WTC11 (cell line): ENCODE measurements at regions not wholly inside any gene's neighbourhood (a gene's known extent, or its start where the extent isn't known, plus 50 kb on each side); places are given as distances from the start of the nearest gene placed in this dataset.

ENCODE experiments used
- FOXJ3 ChIP-seq: sonication (generic); formaldehyde crosslinking; IDR thresholded peaks from 2 replicates; pipeline ENCODE4 v1.9.0; 2021; ENCODE audit warnings: missing genetic modification reagents, mild to moderate bottlenecking, borderline replicate concordance
- NR1H2 ChIP-seq: sonication (generic); formaldehyde crosslinking; IDR thresholded peaks from 2 replicates; pipeline ENCODE4 v1.9.0; 2021; ENCODE audit warnings: mild to moderate bottlenecking, moderate library complexity, missing genetic modification reagents
- SP1 ChIP-seq: sonication (generic); formaldehyde crosslinking; conservative IDR thresholded peaks from 2 replicates; pipeline ENCODE4 v1.8.1; 2022; ENCODE audit warnings: missing genetic modification reagents
- ZNF121 ChIP-seq: sonication (generic); formaldehyde crosslinking; IDR thresholded peaks from 2 replicates; pipeline ENCODE4 v1.8.0; 2023; ENCODE audit warnings: missing genetic modification reagents
- ZNF138 ChIP-seq: sonication (generic); formaldehyde crosslinking; conservative IDR thresholded peaks from 2 replicates; pipeline ENCODE4 v1.8.1; 2022; ENCODE audit warnings: mild to moderate bottlenecking, moderate library complexity, missing genetic modification reagents
- TF ChIP-seq, protein P1 (sequence below): sonication (generic); formaldehyde crosslinking; IDR thresholded peaks from 2 replicates; pipeline ENCODE4 v1.8.1; 2022; ENCODE audit warnings: low read depth, missing genetic modification reagents, borderline replicate concordance
- TF ChIP-seq, protein P2 (sequence below): fragments of 200-600 bp; IDR thresholded peaks from 2 replicates; pipeline ENCODE4 v1.8.0; 2022; ENCODE audit warnings: antibody characterized with exemption
- TF ChIP-seq, protein P3 (sequence below): fragments of 250-450 bp; sonication (Bioruptor Pico); IDR thresholded peaks from 2 replicates; pipeline ENCODE4 v1.9.0; 2021; ENCODE audit warnings: mild to moderate bottlenecking, borderline replicate concordance
- TF ChIP-seq, protein P4 (sequence below): sonication (generic); formaldehyde crosslinking; IDR thresholded peaks from 2 replicates; pipeline ENCODE4 v1.8.0; 2022; ENCODE audit warnings: mild to moderate bottlenecking, missing genetic modification reagents
- TF ChIP-seq, protein P5 (sequence below): sonication (generic); formaldehyde crosslinking; IDR thresholded peaks from 2 replicates; pipeline ENCODE4 v1.8.1; 2023; ENCODE audit warnings: mild to moderate bottlenecking, missing genetic modification reagents, moderate library complexity
- TF ChIP-seq, protein P6 (sequence below): sonication (generic); formaldehyde crosslinking; IDR thresholded peaks from 2 replicates; pipeline ENCODE4 v1.8.1; 2023; ENCODE audit warnings: mild to moderate bottlenecking, missing genetic modification reagents
- TF ChIP-seq, protein P7 (sequence below): sonication (generic); formaldehyde crosslinking; IDR thresholded peaks from 2 replicates; pipeline ENCODE4 v1.8.1; 2022; ENCODE audit warnings: low read depth, mild to moderate bottlenecking, moderate library complexity, missing genetic modification reagents, borderline replicate concordance

DNA sequence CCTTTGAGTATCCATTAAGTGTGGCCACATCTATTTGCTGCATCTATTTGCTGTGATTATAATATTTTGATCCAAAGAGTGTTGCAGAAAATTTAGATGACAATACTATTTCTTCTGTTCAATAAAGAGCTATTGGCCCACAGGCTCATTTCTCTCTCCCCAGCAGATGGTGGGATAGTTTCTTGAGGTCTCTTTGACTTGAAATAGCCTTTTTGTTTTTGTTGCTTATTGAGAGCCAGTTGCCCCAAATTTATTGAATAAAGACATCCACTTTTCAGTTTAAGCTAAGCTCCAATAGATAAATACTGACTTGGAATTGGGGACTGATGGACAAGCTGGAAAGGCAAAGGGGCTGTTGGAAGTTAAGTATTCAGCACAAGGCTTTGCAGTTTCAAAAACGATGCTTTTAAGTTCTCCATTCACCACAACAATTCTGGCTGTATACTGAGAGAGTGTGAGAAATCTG lies 290.1 kb upstream of the MPDZ start:
- TF ChIP-seq NR1H2 (no peak), ZNF121 (no peak), ZNF138 (CRISPR knock-in tag) (no peak), SP1 (CRISPR knock-in tag) (no peak), FOXJ3 (no peak)
- TF ChIP-seq, protein P1, sequence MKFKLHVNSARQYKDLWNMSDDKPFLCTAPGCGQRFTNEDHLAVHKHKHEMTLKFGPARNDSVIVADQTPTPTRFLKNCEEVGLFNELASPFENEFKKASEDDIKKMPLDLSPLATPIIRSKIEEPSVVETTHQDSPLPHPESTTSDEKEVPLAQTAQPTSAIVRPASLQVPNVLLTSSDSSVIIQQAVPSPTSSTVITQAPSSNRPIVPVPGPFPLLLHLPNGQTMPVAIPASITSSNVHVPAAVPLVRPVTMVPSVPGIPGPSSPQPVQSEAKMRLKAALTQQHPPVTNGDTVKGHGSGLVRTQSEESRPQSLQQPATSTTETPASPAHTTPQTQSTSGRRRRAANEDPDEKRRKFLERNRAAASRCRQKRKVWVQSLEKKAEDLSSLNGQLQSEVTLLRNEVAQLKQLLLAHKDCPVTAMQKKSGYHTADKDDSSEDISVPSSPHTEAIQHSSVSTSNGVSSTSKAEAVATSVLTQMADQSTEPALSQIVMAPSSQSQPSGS (CRISPR knock-in tag) = no peak
- TF ChIP-seq, protein P2, sequence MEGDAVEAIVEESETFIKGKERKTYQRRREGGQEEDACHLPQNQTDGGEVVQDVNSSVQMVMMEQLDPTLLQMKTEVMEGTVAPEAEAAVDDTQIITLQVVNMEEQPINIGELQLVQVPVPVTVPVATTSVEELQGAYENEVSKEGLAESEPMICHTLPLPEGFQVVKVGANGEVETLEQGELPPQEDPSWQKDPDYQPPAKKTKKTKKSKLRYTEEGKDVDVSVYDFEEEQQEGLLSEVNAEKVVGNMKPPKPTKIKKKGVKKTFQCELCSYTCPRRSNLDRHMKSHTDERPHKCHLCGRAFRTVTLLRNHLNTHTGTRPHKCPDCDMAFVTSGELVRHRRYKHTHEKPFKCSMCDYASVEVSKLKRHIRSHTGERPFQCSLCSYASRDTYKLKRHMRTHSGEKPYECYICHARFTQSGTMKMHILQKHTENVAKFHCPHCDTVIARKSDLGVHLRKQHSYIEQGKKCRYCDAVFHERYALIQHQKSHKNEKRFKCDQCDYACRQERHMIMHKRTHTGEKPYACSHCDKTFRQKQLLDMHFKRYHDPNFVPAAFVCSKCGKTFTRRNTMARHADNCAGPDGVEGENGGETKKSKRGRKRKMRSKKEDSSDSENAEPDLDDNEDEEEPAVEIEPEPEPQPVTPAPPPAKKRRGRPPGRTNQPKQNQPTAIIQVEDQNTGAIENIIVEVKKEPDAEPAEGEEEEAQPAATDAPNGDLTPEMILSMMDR = no peak
- TF ChIP-seq, protein P3, sequence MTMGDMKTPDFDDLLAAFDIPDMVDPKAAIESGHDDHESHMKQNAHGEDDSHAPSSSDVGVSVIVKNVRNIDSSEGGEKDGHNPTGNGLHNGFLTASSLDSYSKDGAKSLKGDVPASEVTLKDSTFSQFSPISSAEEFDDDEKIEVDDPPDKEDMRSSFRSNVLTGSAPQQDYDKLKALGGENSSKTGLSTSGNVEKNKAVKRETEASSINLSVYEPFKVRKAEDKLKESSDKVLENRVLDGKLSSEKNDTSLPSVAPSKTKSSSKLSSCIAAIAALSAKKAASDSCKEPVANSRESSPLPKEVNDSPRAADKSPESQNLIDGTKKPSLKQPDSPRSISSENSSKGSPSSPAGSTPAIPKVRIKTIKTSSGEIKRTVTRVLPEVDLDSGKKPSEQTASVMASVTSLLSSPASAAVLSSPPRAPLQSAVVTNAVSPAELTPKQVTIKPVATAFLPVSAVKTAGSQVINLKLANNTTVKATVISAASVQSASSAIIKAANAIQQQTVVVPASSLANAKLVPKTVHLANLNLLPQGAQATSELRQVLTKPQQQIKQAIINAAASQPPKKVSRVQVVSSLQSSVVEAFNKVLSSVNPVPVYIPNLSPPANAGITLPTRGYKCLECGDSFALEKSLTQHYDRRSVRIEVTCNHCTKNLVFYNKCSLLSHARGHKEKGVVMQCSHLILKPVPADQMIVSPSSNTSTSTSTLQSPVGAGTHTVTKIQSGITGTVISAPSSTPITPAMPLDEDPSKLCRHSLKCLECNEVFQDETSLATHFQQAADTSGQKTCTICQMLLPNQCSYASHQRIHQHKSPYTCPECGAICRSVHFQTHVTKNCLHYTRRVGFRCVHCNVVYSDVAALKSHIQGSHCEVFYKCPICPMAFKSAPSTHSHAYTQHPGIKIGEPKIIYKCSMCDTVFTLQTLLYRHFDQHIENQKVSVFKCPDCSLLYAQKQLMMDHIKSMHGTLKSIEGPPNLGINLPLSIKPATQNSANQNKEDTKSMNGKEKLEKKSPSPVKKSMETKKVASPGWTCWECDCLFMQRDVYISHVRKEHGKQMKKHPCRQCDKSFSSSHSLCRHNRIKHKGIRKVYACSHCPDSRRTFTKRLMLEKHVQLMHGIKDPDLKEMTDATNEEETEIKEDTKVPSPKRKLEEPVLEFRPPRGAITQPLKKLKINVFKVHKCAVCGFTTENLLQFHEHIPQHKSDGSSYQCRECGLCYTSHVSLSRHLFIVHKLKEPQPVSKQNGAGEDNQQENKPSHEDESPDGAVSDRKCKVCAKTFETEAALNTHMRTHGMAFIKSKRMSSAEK (CRISPR knock-in tag) = no peak
- TF ChIP-seq, protein P4, sequence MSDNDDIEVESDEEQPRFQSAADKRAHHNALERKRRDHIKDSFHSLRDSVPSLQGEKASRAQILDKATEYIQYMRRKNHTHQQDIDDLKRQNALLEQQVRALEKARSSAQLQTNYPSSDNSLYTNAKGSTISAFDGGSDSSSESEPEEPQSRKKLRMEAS (CRISPR knock-in tag) = no peak
- TF ChIP-seq, protein P5, sequence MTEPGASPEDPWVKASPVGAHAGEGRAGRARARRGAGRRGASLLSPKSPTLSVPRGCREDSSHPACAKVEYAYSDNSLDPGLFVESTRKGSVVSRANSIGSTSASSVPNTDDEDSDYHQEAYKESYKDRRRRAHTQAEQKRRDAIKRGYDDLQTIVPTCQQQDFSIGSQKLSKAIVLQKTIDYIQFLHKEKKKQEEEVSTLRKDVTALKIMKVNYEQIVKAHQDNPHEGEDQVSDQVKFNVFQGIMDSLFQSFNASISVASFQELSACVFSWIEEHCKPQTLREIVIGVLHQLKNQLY (CRISPR knock-in tag) = no peak
- TF ChIP-seq, protein P6, sequence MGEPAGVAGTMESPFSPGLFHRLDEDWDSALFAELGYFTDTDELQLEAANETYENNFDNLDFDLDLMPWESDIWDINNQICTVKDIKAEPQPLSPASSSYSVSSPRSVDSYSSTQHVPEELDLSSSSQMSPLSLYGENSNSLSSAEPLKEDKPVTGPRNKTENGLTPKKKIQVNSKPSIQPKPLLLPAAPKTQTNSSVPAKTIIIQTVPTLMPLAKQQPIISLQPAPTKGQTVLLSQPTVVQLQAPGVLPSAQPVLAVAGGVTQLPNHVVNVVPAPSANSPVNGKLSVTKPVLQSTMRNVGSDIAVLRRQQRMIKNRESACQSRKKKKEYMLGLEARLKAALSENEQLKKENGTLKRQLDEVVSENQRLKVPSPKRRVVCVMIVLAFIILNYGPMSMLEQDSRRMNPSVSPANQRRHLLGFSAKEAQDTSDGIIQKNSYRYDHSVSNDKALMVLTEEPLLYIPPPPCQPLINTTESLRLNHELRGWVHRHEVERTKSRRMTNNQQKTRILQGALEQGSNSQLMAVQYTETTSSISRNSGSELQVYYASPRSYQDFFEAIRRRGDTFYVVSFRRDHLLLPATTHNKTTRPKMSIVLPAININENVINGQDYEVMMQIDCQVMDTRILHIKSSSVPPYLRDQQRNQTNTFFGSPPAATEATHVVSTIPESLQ (CRISPR knock-in tag) = no peak
- TF ChIP-seq, protein P7, sequence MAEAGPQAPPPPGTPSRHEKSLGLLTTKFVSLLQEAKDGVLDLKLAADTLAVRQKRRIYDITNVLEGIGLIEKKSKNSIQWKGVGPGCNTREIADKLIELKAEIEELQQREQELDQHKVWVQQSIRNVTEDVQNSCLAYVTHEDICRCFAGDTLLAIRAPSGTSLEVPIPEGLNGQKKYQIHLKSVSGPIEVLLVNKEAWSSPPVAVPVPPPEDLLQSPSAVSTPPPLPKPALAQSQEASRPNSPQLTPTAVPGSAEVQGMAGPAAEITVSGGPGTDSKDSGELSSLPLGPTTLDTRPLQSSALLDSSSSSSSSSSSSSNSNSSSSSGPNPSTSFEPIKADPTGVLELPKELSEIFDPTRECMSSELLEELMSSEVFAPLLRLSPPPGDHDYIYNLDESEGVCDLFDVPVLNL (CRISPR knock-in tag) = no peak
